ENCODE measurements at regions not wholly inside any gene's neighbourhood (a gene's known extent, or its start where the extent isn't known, plus 50 kb on each side); places are given as distances from the start of the nearest gene placed in this dataset.

- H3K9me3 Mint-ChIP-seq (ENCODE audit: unreplicated experiment), result no peaks in the 10 kb centered on the region
- no peak for DNase-seq (ENCODE audit: unreplicated experiment)
- no peak overlapping the region for H3K27ac Mint-ChIP-seq (ENCODE audit: low read depth, unreplicated experiment)
- intact Hi-C loops (cut with micrococcal nuclease), result no loop called here
- H3K27me3 Mint-ChIP-seq (ENCODE audit: insufficient read depth, unreplicated experiment), result no peaks in the 10 kb centered on the region
- no peaks in the 10 kb centered on the region for H3K36me3 Mint-ChIP-seq (ENCODE audit: insufficient read depth, unreplicated experiment)
- peaks cover 6% of the 10 kb centered on the region for H3K4me1 Mint-ChIP-seq (ENCODE audit: insufficient read depth, unreplicated experiment)
- BruUV-seq (replicated peaks), result no TSS peak
- TF ChIP-seq CTCF (IDR thresholded peaks at IDR 0.05; ENCODE audit: unreplicated experiment), result no peak
- H3K4me3 Mint-ChIP-seq (ENCODE audit: unreplicated experiment), result no peak overlapping the region
- POLR2A ChIA-PET, result no interaction called here
- CTCF ChIA-PET, result no interaction called here
Observed at GRCh38 chr2:163397451-163397850, 338.4 kb downstream of the FIGN start.

- H3K27me3 Mint-ChIP-seq (ENCODE audit: insufficient read depth, unreplicated experiment), result no peaks in the 10 kb centered on the region
- ChIA-PET POLR2A (no interaction called here), CTCF (no interaction called here)
- no peak overlapping the region for H3K27ac Mint-ChIP-seq (ENCODE audit: low read depth, unreplicated experiment)
- no peaks in the 10 kb centered on the region for H3K4me1 Mint-ChIP-seq (ENCODE audit: insufficient read depth, unreplicated experiment)
- intact Hi-C loops (cut with micrococcal nuclease), result no loop called here
- H3K4me3 Mint-ChIP-seq (ENCODE audit: unreplicated experiment), result no peak overlapping the region
- no peak for DNase-seq (ENCODE audit: unreplicated experiment)
- TF ChIP-seq CTCF (IDR thresholded peaks at IDR 0.05; ENCODE audit: unreplicated experiment), result no peak
- no peaks in the 10 kb centered on the region for H3K9me3 Mint-ChIP-seq (ENCODE audit: unreplicated experiment)
- no TSS peak for BruUV-seq (replicated peaks)
- no peaks in the 10 kb centered on the region for H3K36me3 Mint-ChIP-seq (ENCODE audit: insufficient read depth, unreplicated experiment)
Observed at GRCh38 chr2:163395602-163396001, 340.2 kb downstream of the FIGN start.

- CTCF ChIA-PET, result no interaction called here
- H3K9me3 Mint-ChIP-seq (ENCODE audit: unreplicated experiment), result no peaks in the 10 kb centered on the region
- no peaks in the 10 kb centered on the region for H3K4me1 Mint-ChIP-seq (ENCODE audit: insufficient read depth, unreplicated experiment)
- H3K27ac Mint-ChIP-seq (ENCODE audit: low read depth, unreplicated experiment), result no peak overlapping the region
- no TSS peak for BruUV-seq (replicated peaks)
- no peak overlapping the region for H3K4me3 Mint-ChIP-seq (ENCODE audit: unreplicated experiment)
- no peak for DNase-seq (ENCODE audit: unreplicated experiment)
- no peaks in the 10 kb centered on the region for H3K36me3 Mint-ChIP-seq (ENCODE audit: insufficient read depth, unreplicated experiment)
- intact Hi-C loops (cut with micrococcal nuclease), result no loop called here
- no peak for TF ChIP-seq CTCF (IDR thresholded peaks at IDR 0.05; ENCODE audit: unreplicated experiment)
- no peaks in the 10 kb centered on the region for H3K27me3 Mint-ChIP-seq (ENCODE audit: insufficient read depth, unreplicated experiment)
- POLR2A ChIA-PET, result no interaction called here
Observed at GRCh38 chr2:163389838-163390237, 346.0 kb downstream of the FIGN start.

GRCh38 chr2:163375472-163375871, 360.3 kb downstream of the FIGN start:
- Mint-ChIP-seq H3K27me3 (ENCODE audit: insufficient read depth, unreplicated experiment) (no peaks in the 10 kb centered on the region), H3K4me1 (ENCODE audit: insufficient read depth, unreplicated experiment) (no peaks in the 10 kb centered on the region), H3K9me3 (ENCODE audit: unreplicated experiment) (no peaks in the 10 kb centered on the region), H3K4me3 (ENCODE audit: unreplicated experiment) (no peak overlapping the region), H3K36me3 (ENCODE audit: insufficient read depth, unreplicated experiment) (no peaks in the 10 kb centered on the region), H3K27ac (ENCODE audit: low read depth, unreplicated experiment) (no peak overlapping the region)
- intact Hi-C loops (cut with micrococcal nuclease), result no loop called here
- no peak for TF ChIP-seq CTCF (IDR thresholded peaks at IDR 0.05; ENCODE audit: unreplicated experiment)
- ChIA-PET POLR2A (no interaction called here), CTCF (interaction anchor here (0.7 kb wide), 1 partner anchor 218 kb away, joined by 4 read pairs; no protein-coding TSS in a partner anchor)
- no TSS peak for BruUV-seq (replicated peaks)
- no peak for DNase-seq (ENCODE audit: unreplicated experiment)
